H1 (cell line): ENCODE measurements at regions not wholly inside any gene's neighbourhood (a gene's known extent, or its start where the extent isn't known, plus 50 kb on each side); places are given as distances from the start of the nearest gene placed in this dataset.

Experiments
- ASH2L ChIP-seq: fragments of 200-600, 300-600 bp; sonication (generic); IDR thresholded peaks from one replicate; pipeline ENCODE4 v1.7.1; 2017; ENCODE audit warnings: low read length
- CBX8 ChIP-seq: fragments of 300-800, 300-1000 bp; sonication (generic); IDR thresholded peaks from 2 replicates; pipeline ENCODE4 v1.7.1; 2016; ENCODE audit warnings: low read depth, low read length, borderline replicate concordance
- CEBPB ChIP-seq: IDR thresholded peaks from 2 replicates; pipeline ENCODE4 v1.6.1; 2012; ENCODE audit warnings: low read depth, low read length
- CREB1 ChIP-seq: IDR thresholded peaks from 2 replicates; pipeline ENCODE4 v1.6.1; 2012; ENCODE audit warnings: inconsistent platforms
- EP300 ChIP-seq, 2 experiments: IDR thresholded peaks; 1 replicate in 1 of 2; 2 replicates in 1 of 2; pipeline ENCODE4 v1.6.1; 2011 to 2012; ENCODE audit warnings: low read depth in 2 of 2, low read length in 2 of 2, mild to moderate bottlenecking in 2 of 2, borderline replicate concordance in 1 of 2, inconsistent platforms in 1 of 2, moderate library complexity in 1 of 2
- RBBP5 ChIP-seq: IDR thresholded peaks from 2 replicates; pipeline ENCODE4 v1.7.1; 2012; ENCODE audit warnings: low read depth, mild to moderate bottlenecking, inconsistent platforms, low read length, moderate library complexity, borderline replicate concordance
- RNF2 ChIP-seq: fragments of 200-900, 300-1000 bp; sonication (generic); IDR thresholded peaks from 2 replicates; pipeline ENCODE4 v1.7.1; 2016; ENCODE audit warnings: borderline replicate concordance, low read depth, mild to moderate bottlenecking, antibody characterized with exemption, low read length; ENCODE audit not compliant: poor library complexity, severe bottlenecking; ENCODE audit errors: missing control alignments
- SP1 ChIP-seq: IDR thresholded peaks from 2 replicates; pipeline ENCODE4 v1.6.1; 2011; ENCODE audit warnings: low read depth, low read length
- SUZ12 ChIP-seq: fragments of 200-600 bp; sonication (generic); IDR thresholded peaks from 2 replicates; pipeline ENCODE4 v1.6.1; 2012; ENCODE audit warnings: mild to moderate bottlenecking, inconsistent platforms, low read length, moderate library complexity, mixed read lengths
- TEAD4 ChIP-seq: IDR thresholded peaks from 2 replicates; pipeline ENCODE4 v1.6.1; 2012; ENCODE audit warnings: low read depth, low read length, inconsistent platforms, mixed read lengths
- TF ChIP-seq, protein P1 (sequence below): fragments of 300-600 bp; sonication (generic); IDR thresholded peaks from 2 replicates; pipeline ENCODE4 v1.7.1; 2012; ENCODE audit warnings: low read length, moderate library complexity, mild to moderate bottlenecking, inconsistent platforms; ENCODE audit not compliant: insufficient replicate concordance

GRCh38 chr1:30627994-30628393 lies 95.4 kb downstream of the MATN1 start (continued):
- TF ChIP-seq, protein P1, sequence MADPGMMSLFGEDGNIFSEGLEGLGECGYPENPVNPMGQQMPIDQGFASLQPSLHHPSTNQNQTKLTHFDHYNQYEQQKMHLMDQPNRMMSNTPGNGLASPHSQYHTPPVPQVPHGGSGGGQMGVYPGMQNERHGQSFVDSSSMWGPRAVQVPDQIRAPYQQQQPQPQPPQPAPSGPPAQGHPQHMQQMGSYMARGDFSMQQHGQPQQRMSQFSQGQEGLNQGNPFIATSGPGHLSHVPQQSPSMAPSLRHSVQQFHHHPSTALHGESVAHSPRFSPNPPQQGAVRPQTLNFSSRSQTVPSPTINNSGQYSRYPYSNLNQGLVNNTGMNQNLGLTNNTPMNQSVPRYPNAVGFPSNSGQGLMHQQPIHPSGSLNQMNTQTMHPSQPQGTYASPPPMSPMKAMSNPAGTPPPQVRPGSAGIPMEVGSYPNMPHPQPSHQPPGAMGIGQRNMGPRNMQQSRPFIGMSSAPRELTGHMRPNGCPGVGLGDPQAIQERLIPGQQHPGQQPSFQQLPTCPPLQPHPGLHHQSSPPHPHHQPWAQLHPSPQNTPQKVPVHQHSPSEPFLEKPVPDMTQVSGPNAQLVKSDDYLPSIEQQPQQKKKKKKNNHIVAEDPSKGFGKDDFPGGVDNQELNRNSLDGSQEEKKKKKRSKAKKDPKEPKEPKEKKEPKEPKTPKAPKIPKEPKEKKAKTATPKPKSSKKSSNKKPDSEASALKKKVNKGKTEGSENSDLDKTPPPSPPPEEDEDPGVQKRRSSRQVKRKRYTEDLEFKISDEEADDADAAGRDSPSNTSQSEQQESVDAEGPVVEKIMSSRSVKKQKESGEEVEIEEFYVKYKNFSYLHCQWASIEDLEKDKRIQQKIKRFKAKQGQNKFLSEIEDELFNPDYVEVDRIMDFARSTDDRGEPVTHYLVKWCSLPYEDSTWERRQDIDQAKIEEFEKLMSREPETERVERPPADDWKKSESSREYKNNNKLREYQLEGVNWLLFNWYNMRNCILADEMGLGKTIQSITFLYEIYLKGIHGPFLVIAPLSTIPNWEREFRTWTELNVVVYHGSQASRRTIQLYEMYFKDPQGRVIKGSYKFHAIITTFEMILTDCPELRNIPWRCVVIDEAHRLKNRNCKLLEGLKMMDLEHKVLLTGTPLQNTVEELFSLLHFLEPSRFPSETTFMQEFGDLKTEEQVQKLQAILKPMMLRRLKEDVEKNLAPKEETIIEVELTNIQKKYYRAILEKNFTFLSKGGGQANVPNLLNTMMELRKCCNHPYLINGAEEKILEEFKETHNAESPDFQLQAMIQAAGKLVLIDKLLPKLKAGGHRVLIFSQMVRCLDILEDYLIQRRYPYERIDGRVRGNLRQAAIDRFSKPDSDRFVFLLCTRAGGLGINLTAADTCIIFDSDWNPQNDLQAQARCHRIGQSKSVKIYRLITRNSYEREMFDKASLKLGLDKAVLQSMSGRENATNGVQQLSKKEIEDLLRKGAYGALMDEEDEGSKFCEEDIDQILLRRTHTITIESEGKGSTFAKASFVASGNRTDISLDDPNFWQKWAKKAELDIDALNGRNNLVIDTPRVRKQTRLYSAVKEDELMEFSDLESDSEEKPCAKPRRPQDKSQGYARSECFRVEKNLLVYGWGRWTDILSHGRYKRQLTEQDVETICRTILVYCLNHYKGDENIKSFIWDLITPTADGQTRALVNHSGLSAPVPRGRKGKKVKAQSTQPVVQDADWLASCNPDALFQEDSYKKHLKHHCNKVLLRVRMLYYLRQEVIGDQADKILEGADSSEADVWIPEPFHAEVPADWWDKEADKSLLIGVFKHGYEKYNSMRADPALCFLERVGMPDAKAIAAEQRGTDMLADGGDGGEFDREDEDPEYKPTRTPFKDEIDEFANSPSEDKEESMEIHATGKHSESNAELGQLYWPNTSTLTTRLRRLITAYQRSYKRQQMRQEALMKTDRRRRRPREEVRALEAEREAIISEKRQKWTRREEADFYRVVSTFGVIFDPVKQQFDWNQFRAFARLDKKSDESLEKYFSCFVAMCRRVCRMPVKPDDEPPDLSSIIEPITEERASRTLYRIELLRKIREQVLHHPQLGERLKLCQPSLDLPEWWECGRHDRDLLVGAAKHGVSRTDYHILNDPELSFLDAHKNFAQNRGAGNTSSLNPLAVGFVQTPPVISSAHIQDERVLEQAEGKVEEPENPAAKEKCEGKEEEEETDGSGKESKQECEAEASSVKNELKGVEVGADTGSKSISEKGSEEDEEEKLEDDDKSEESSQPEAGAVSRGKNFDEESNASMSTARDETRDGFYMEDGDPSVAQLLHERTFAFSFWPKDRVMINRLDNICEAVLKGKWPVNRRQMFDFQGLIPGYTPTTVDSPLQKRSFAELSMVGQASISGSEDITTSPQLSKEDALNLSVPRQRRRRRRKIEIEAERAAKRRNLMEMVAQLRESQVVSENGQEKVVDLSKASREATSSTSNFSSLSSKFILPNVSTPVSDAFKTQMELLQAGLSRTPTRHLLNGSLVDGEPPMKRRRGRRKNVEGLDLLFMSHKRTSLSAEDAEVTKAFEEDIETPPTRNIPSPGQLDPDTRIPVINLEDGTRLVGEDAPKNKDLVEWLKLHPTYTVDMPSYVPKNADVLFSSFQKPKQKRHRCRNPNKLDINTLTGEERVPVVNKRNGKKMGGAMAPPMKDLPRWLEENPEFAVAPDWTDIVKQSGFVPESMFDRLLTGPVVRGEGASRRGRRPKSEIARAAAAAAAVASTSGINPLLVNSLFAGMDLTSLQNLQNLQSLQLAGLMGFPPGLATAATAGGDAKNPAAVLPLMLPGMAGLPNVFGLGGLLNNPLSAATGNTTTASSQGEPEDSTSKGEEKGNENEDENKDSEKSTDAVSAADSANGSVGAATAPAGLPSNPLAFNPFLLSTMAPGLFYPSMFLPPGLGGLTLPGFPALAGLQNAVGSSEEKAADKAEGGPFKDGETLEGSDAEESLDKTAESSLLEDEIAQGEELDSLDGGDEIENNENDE: no peak
- TF ChIP-seq TEAD4: no peak
- no peak for TF ChIP-seq ASH2L
- TF ChIP-seq SUZ12: no peak
- TF ChIP-seq RBBP5: no peak
- TF ChIP-seq CEBPB: no peak
- no peak for TF ChIP-seq RNF2
- TF ChIP-seq EP300 (IDR thresholded peaks at IDR 0.05; ENCODE audit: borderline replicate concordance in 1 of 2, low read depth in 2 of 2, low read length in 2 of 2): no peak
- no peak for TF ChIP-seq SP1
- no peak for TF ChIP-seq CBX8
- no peak for TF ChIP-seq CREB1
